ENCODE measurements at regions not wholly inside any gene's neighbourhood (a gene's known extent, or its start where the extent isn't known, plus 50 kb on each side); places are given as distances from the start of the nearest gene placed in this dataset.

- no peak for DNase-seq (ENCODE audit: low read depth)
- TF ChIP-seq CTCF (IDR thresholded peaks at IDR 0.05; ENCODE audit: control insufficient read depth, extremely low read depth, insufficient read depth) = no peak
- H3K4me3 ChIP-seq (ENCODE audit: low read depth, low read length) = no peak overlapping the region
These were observed 788.2 kb upstream of the ALCAM start for GRCh38 chr3:104578558-104578957.

DNA sequence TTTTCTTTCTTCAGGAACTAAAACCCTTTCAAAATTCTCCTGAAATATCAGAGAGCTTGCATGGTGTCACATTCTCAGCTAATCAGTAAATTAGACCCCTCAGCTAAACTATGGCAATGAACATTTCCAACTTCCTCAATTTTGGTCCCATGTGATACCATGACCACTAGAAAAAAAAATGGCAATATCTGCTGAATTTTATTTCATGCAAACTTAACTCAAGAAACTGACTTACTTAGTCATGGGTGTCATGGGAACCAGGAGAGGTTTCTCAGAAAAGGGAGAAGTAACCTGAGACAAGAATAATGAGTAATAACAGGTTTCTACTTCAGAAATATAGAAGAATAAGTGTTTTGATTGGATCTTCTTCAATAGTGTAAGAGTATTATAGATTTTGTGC is 784.6 kb upstream of the ALCAM start:
- no peak for DNase-seq (ENCODE audit: low read depth)
- no peak for TF ChIP-seq CTCF (IDR thresholded peaks at IDR 0.05; ENCODE audit: control insufficient read depth, extremely low read depth, insufficient read depth)
- H3K4me3 ChIP-seq (ENCODE audit: low read depth, low read length) = no peak overlapping the region

DNA sequence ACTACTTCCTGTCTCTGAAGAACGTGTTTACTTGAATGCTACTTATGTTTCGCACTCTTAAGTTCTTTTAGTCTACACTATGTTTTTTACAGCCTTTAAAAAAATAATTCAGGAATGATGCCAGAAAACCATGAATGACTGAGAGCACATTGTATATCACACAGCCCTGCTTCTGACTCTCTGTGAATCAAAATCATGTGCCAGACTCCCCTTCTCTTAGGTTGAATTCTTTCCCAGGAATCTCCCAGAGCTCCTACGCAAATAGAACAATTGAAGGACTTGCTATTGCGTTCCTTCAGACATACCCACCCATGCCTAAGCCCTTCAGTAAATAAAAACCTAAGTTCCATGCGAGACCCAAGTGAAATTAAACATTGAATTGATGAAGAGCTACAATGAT is 782.0 kb upstream of the ALCAM start:
- no peak overlapping the region for H3K4me3 ChIP-seq (ENCODE audit: low read depth, low read length)
- no peak for DNase-seq (ENCODE audit: low read depth)
- TF ChIP-seq CTCF (IDR thresholded peaks at IDR 0.05; ENCODE audit: control insufficient read depth, extremely low read depth, insufficient read depth) = no peak

- no peak for TF ChIP-seq CTCF (IDR thresholded peaks at IDR 0.05; ENCODE audit: control insufficient read depth, extremely low read depth, insufficient read depth)
- H3K4me3 ChIP-seq (ENCODE audit: low read depth, low read length) = no peak overlapping the region
- no peak for DNase-seq (ENCODE audit: low read depth)
These were observed 780.4 kb upstream of the ALCAM start for GRCh38 chr3:104586344-104586743.

GRCh38 chr3:104588442-104588841 is 778.3 kb upstream of the ALCAM start:
- DNase-seq (ENCODE audit: low read depth) = no peak
- H3K4me3 ChIP-seq (ENCODE audit: low read depth, low read length) = no peak overlapping the region
- TF ChIP-seq CTCF (IDR thresholded peaks at IDR 0.05; ENCODE audit: control insufficient read depth, extremely low read depth, insufficient read depth) = no peak

- no peak for TF ChIP-seq CTCF (IDR thresholded peaks at IDR 0.05; ENCODE audit: control insufficient read depth, extremely low read depth, insufficient read depth)
- no peak for DNase-seq (ENCODE audit: low read depth)
- H3K4me3 ChIP-seq (ENCODE audit: low read depth, low read length) = no peak overlapping the region
These were observed 774.9 kb upstream of the ALCAM start for GRCh38 chr3:104591776-104592175.

- no peak for TF ChIP-seq CTCF (IDR thresholded peaks at IDR 0.05; ENCODE audit: control insufficient read depth, extremely low read depth, insufficient read depth)
- DNase-seq (ENCODE audit: low read depth) = no peak
- H3K4me3 ChIP-seq (ENCODE audit: low read depth, low read length) = no peak overlapping the region
These were observed 772.2 kb upstream of the ALCAM start for GRCh38 chr3:104594491-104594890.
